Right lobe of liver (tissue), 4 donors: ENCODE measurements at regions not wholly inside any gene's neighbourhood (a gene's known extent, or its start where the extent isn't known, plus 50 kb on each side); places are given as distances from the start of the nearest gene placed in this dataset.

ENCODE experiments used
- POLR2A ChIP-seq: fragments of 450-650 bp; IDR thresholded peaks from one replicate; pipeline ENCODE4 v1.6.1; 2017; ENCODE audit warnings: antibody characterized with exemption, mild to moderate bottlenecking
- TF ChIP-seq, protein P1 (sequence below), 4 donors: fragments of 200-600 bp in 3 of 4; fragments of 450-650 bp in 1 of 4; IDR thresholded peaks; one replicate each; pipeline versions ENCODE4 v1.5.1 to v1.8.0; 2016 to 2022; ENCODE audit warnings: antibody characterized with exemption in 4 of 4, mild to moderate bottlenecking in 2 of 4
- donor health status: DM: no; HTN: no; CAD: no.
- donor health status: DM: no; HTN: no; CAD: no.
- donor health status: DM: no; HTN: yes; CAD: no.

DNA sequence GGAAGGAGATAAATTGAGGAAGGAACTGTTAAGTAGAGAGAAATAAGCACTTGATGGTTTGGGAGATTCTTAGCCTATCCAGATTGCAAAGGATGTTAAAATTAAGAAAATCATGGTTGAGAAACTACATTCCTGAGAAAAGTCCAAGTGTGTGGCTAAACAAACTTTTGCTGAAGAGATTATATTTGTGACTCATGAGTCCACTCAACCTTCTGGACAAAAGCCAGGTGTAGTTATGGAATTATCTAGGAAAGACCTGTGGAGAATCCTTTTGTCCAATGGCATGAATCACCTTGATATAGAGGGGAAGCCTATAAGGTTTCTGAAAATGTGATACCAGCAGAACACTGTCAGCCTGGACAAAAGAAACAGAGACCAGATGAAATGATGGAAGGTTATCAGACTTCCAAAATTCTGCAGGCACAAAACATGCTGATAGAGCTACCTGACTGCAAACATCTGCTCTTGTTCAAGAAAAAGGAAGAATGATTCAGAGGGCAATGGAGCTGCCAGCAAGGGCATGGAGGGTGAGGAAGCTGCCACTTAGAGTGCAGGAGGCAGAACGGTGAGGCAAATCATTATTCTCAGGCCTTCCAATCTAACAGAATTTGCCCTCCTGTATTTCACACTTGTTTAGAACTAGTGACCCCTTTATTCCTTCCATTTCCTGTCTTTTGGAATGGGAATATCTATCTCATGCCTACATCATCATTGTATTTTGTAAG lies 300.6 kb upstream of the PRMT6 start:
- TF ChIP-seq, protein P1, sequence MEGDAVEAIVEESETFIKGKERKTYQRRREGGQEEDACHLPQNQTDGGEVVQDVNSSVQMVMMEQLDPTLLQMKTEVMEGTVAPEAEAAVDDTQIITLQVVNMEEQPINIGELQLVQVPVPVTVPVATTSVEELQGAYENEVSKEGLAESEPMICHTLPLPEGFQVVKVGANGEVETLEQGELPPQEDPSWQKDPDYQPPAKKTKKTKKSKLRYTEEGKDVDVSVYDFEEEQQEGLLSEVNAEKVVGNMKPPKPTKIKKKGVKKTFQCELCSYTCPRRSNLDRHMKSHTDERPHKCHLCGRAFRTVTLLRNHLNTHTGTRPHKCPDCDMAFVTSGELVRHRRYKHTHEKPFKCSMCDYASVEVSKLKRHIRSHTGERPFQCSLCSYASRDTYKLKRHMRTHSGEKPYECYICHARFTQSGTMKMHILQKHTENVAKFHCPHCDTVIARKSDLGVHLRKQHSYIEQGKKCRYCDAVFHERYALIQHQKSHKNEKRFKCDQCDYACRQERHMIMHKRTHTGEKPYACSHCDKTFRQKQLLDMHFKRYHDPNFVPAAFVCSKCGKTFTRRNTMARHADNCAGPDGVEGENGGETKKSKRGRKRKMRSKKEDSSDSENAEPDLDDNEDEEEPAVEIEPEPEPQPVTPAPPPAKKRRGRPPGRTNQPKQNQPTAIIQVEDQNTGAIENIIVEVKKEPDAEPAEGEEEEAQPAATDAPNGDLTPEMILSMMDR (IDR thresholded peaks at IDR 0.05) = no peak
- no peak for TF ChIP-seq POLR2A
